HG02973 (cell line): ENCODE measurements at regions not wholly inside any gene's neighbourhood (a gene's known extent, or its start where the extent isn't known, plus 50 kb on each side); places are given as distances from the start of the nearest gene placed in this dataset.

Experiments used
- ATAC-seq: cut with Tn5 transposase; IDR thresholded peaks from one replicate; pipeline ENCODE4 v1.9.1; 2021; ENCODE audit warnings: moderate library complexity; ENCODE audit not compliant: unreplicated experiment

- ATAC-seq = no peak
Measured at GRCh38 chr3:77947671-77948070, 907.8 kb downstream of the ROBO2 start.

GRCh38 chr3:77967621-77968020 is 927.7 kb downstream of the ROBO2 start:
- ATAC-seq = no peak

- ATAC-seq = no peak
Measured at GRCh38 chr3:77976079-77976478, 936.2 kb downstream of the ROBO2 start.

GRCh38 chr3:78003090-78003489 is 963.2 kb downstream of the ROBO2 start:
- ATAC-seq = no peak

GRCh38 chr3:78004571-78004970 is 964.7 kb downstream of the ROBO2 start:
- ATAC-seq = no peak

- ATAC-seq = no peak
Measured at GRCh38 chr3:78013653-78014052, 973.8 kb downstream of the ROBO2 start.

- ATAC-seq = no peak
Measured at GRCh38 chr3:78015856-78016255, 976.0 kb downstream of the ROBO2 start.

GRCh38 chr3:78021710-78022109 is 981.8 kb downstream of the ROBO2 start:
- ATAC-seq = no peak

GRCh38 chr3:78022232-78022631 is 982.3 kb downstream of the ROBO2 start:
- ATAC-seq = no peak

GRCh38 chr3:78023257-78023656 is 983.4 kb downstream of the ROBO2 start:
- ATAC-seq = no peak

GRCh38 chr3:78025916-78026315 is 986.0 kb downstream of the ROBO2 start:
- ATAC-seq = no peak

- ATAC-seq = no peak
Measured at GRCh38 chr3:78026318-78026828, 986.5 kb downstream of the ROBO2 start.

- ATAC-seq = no peak
Measured at GRCh38 chr3:78029775-78030174, 989.9 kb downstream of the ROBO2 start.

GRCh38 chr3:78035131-78035641 is 995.3 kb downstream of the ROBO2 start:
- ATAC-seq = no peak

- ATAC-seq = no peak
Measured at GRCh38 chr3:78041486-78041885, 1001.6 kb downstream of the ROBO2 start.

GRCh38 chr3:78046566-78046965 is 1006.7 kb downstream of the ROBO2 start:
- ATAC-seq = no peak

- ATAC-seq = no peak
Measured at GRCh38 chr3:78048698-78049097, 1008.8 kb downstream of the ROBO2 start.

GRCh38 chr3:78049521-78049920 is 1009.6 kb downstream of the ROBO2 start:
- ATAC-seq = no peak

GRCh38 chr3:78050276-78051065 is 1010.6 kb downstream of the ROBO2 start:
- no peak for ATAC-seq

- ATAC-seq = no peak
Measured at GRCh38 chr3:78052746-78053145, 1012.8 kb downstream of the ROBO2 start.

GRCh38 chr3:78066287-78066686 is 1026.4 kb downstream of the ROBO2 start:
- ATAC-seq = no peak

- no peak for ATAC-seq
Measured at GRCh38 chr3:78070188-78070587, 1030.3 kb downstream of the ROBO2 start.

- no peak for ATAC-seq
Measured at GRCh38 chr3:78076379-78076778, 1036.5 kb downstream of the ROBO2 start.
